T47D (cell line): ENCODE measurements at regions not wholly inside any gene's neighbourhood (a gene's known extent, or its start where the extent isn't known, plus 50 kb on each side); places are given as distances from the start of the nearest gene placed in this dataset.
"Not testable (repeated sequence)": the region's sequence is repeated elsewhere in the genome, so short reads cannot be mapped to it uniquely, and the experiment has no call there.

Experiments
- DNase-seq, 2 experiments: peaks; one replicate each; pipeline versions ENCODE4 v3.0.0 to v3.0.0-alpha.2; 2011 to 2012; ENCODE audit warnings: low read depth in 1 of 2, low spot score in 1 of 2
- JUND ChIP-seq: IDR thresholded peaks from 2 replicates; pipeline ENCODE4 v1.6.1; 2012; ENCODE audit warnings: low read depth
- in situ Hi-C: cut with HindIII; loops from 2 replicates; pipeline ENCODE4 v1.10.0; 2016; ENCODE audit warnings: low sequenced_read_pairs, low pct_unique_long_range_greater_than_20kb

- in situ Hi-C loops, result no loop called here
- no peak for TF ChIP-seq JUND
- no peak for DNase-seq
Observed at GRCh38 chr6:137387096-137387764, 107.0 kb downstream of the OLIG3 start.

GRCh38 chr6:137383287-137383686, 110.9 kb downstream of the OLIG3 start:
- in situ Hi-C loops, DNase-seq: not testable (repeated sequence)

- DNase-seq, result no peak
- no peak for TF ChIP-seq JUND
- in situ Hi-C loops, result no loop called here
Observed at GRCh38 chr6:137378090-137378369, 116.2 kb downstream of the OLIG3 start.

GRCh38 chr6:137373296-137373695, 120.9 kb downstream of the OLIG3 start:
- in situ Hi-C loops, result no loop called here
- TF ChIP-seq JUND, result no peak
- DNase-seq, result no peak

- in situ Hi-C loops, result no loop called here
- no peak for DNase-seq
- TF ChIP-seq JUND, result no peak
Observed at GRCh38 chr6:137372532-137372931, 121.7 kb downstream of the OLIG3 start.

GRCh38 chr6:137371634-137372016, 122.6 kb downstream of the OLIG3 start:
- TF ChIP-seq JUND, result no peak
- in situ Hi-C loops, result no loop called here
- DNase-seq, result no peak

- in situ Hi-C loops, result no loop called here
- TF ChIP-seq JUND, result no peak
- DNase-seq, result no peak
Observed at GRCh38 chr6:137370871-137371633, 123.1 kb downstream of the OLIG3 start.

- in situ Hi-C loops, result no loop called here
- no peak for TF ChIP-seq JUND
- DNase-seq, result no peak
Observed at GRCh38 chr6:137369136-137369535, 125.1 kb downstream of the OLIG3 start.

- in situ Hi-C loops, result no loop called here
- TF ChIP-seq JUND, result no peak
- DNase-seq, result no peak
Observed at GRCh38 chr6:137365707-137366437, 128.3 kb downstream of the OLIG3 start.

GRCh38 chr6:137363805-137364138, 130.4 kb downstream of the OLIG3 start:
- TF ChIP-seq JUND, result no peak
- no peak for DNase-seq
- in situ Hi-C loops, result no loop called here

GRCh38 chr6:137362878-137363804, 131.1 kb downstream of the OLIG3 start:
- DNase-seq, result no peak
- TF ChIP-seq JUND, result no peak
- in situ Hi-C loops, result no loop called here

- in situ Hi-C loops, result no loop called here
- DNase-seq, result no peak
- TF ChIP-seq JUND, result no peak
Observed at GRCh38 chr6:137361701-137362100, 132.5 kb downstream of the OLIG3 start.
